Bronchial epithelial cell (primary cell): ENCODE measurements at regions not wholly inside any gene's neighbourhood (a gene's known extent, or its start where the extent isn't known, plus 50 kb on each side); places are given as distances from the start of the nearest gene placed in this dataset.

Source experiments
- DNase-seq: peaks from one replicate; pipeline ENCODE4 v3.0.0-alpha.2; 2010; ENCODE audit warnings: low read depth
- FAIRE-seq: peaks from 2 replicates; lab custom pipeline; 2011; peaks lifted over from hg19 to GRCh38; lab: Jason Lieb, UNC
- H3K27me3 ChIP-seq: 2 replicates; pipeline ENCODE4 v1.5.1; 2011; ENCODE audit warnings: low read length; ENCODE audit not compliant: control insufficient read depth, insufficient read depth
- H3K36me3 ChIP-seq: 2 replicates; pipeline ENCODE4 v1.5.1; 2011; ENCODE audit warnings: low read length; ENCODE audit not compliant: control insufficient read depth, insufficient read depth
- H3K4me3 ChIP-seq: 2 replicates; pipeline ENCODE4 v1.5.1; 2011; ENCODE audit warnings: mild to moderate bottlenecking, low read depth, low read length, control low read depth
- CTCF ChIP-seq: IDR thresholded peaks from 2 replicates; pipeline ENCODE4 v1.5.1; 2011; ENCODE audit warnings: mild to moderate bottlenecking, moderate library complexity, low read length, control low read depth, inconsistent platforms; ENCODE audit not compliant: insufficient read depth, severe bottlenecking

- TF ChIP-seq CTCF: no peak
- FAIRE-seq (no peak), DNase-seq (peak; percentile 57)
- Histone ChIP-seq H3K36me3 (no peaks in the 10 kb centered on the region), H3K27me3 (no peaks in the 10 kb centered on the region), H3K4me3 (no peak overlapping the region)
These were observed 103.4 kb upstream of the AHI1 start for GRCh38 chr6:135600931-135601330.

- no peaks in the 10 kb centered on the region for H3K36me3 ChIP-seq
- DNase-seq (no peak), FAIRE-seq (no peak)
- H3K4me3 ChIP-seq: no peak overlapping the region
- no peaks in the 10 kb centered on the region for H3K27me3 ChIP-seq
- no peak for TF ChIP-seq CTCF
These were observed 104.3 kb upstream of the AHI1 start for GRCh38 chr6:135601857-135602256.

- no peak for FAIRE-seq
- TF ChIP-seq CTCF: no peak
- DNase-seq: no peak
- H3K27me3 ChIP-seq: no peaks in the 10 kb centered on the region
- no peaks in the 10 kb centered on the region for H3K36me3 ChIP-seq
- no peak overlapping the region for H3K4me3 ChIP-seq
These were observed 105.7 kb upstream of the AHI1 start for GRCh38 chr6:135603249-135603648.

GRCh38 chr6:135604035-135604860 lies 106.7 kb upstream of the AHI1 start:
- DNase-seq: no peak
- Histone ChIP-seq H3K36me3 (no peaks in the 10 kb centered on the region), H3K27me3 (no peaks in the 10 kb centered on the region), H3K4me3 (no peak overlapping the region)
- no peak for TF ChIP-seq CTCF
- FAIRE-seq: no peak

- FAIRE-seq (no peak), DNase-seq (no peak)
- TF ChIP-seq CTCF: no peak
- Histone ChIP-seq H3K4me3 (no peak overlapping the region), H3K27me3 (no peaks in the 10 kb centered on the region), H3K36me3 (no peaks in the 10 kb centered on the region)
These were observed 107.8 kb upstream of the AHI1 start for GRCh38 chr6:135605278-135605790.
